Heart right ventricle (tissue), 16 donors: ENCODE measurements at regions not wholly inside any gene's neighbourhood (a gene's known extent, or its start where the extent isn't known, plus 50 kb on each side); places are given as distances from the start of the nearest gene placed in this dataset.

Source experiments
- ATAC-seq, 8 donors: fragments of 200-7000 bp; cut with Tn5 transposase; one replicate each; pipeline ENCODE4 v1.9.1; 2020; ENCODE audit warnings: mild to moderate bottlenecking in 8 of 8, moderate library complexity in 8 of 8, moderate number of reproducible peaks in 1 of 8
- DNase-seq, 2 donors: peaks; one replicate each; pipeline ENCODE4 v3.0.0-alpha.2; 2020
- H3K27ac ChIP-seq, 10 donors: fragments of 200-600 bp; sonication (generic) in 2 of 10; one replicate each; pipeline versions ENCODE4 v1.5.0 to v1.8.0; 2020 to 2022; ENCODE audit warnings: mild to moderate bottlenecking in 3 of 10
- H3K27me3 ChIP-seq, 7 donors: fragments of 200-600 bp; one replicate each; pipeline ENCODE4 v1.8.0; 2021 to 2022; ENCODE audit warnings: mild to moderate bottlenecking in 2 of 7
- H3K36me3 ChIP-seq, 9 donors: fragments of 200-600 bp; sonication (generic) in 1 of 9; one replicate each; pipeline versions ENCODE4 v1.5.0 to v1.8.0; 2020 to 2022; ENCODE audit warnings: mild to moderate bottlenecking in 2 of 9
- H3K4me1 ChIP-seq, 9 donors: fragments of 200-600 bp; sonication (generic) in 1 of 9; one replicate each; pipeline versions ENCODE4 v1.5.0 to v1.8.0; 2020 to 2022; ENCODE audit warnings: mild to moderate bottlenecking in 4 of 9
- H3K4me3 ChIP-seq, 10 donors: fragments of 200-600 bp; sonication (generic) in 2 of 10; one replicate each; pipeline versions ENCODE4 v1.5.0 to v1.8.0; 2020 to 2022; ENCODE audit warnings: mild to moderate bottlenecking in 7 of 10, moderate library complexity in 2 of 10
- H3K9me3 ChIP-seq, 11 donors: fragments of 200-600 bp in 10 of 11; sonication (generic) in 2 of 11; one replicate each; pipeline versions ENCODE4 v1.5.0 to v1.8.0; 2013 to 2022; ENCODE audit warnings: mild to moderate bottlenecking in 2 of 11, control low read depth in 1 of 11, moderate library complexity in 1 of 11
- WGBS, 2 donors: extraction: QIAGEN DNeasy Blood & Tissue Kit; methylation state at CpG; one replicate each; pipeline ENCODE4 v1.1.7; 2013; ENCODE audit warnings: inconsistent platforms in 1 of 2; 5-methylcytosine and 5-hydroxymethylcytosine counted together
- intact Hi-C, 10 donors: fragments of 100-400 bp; cut with DNase I; formaldehyde crosslinking; loops; one replicate each; pipeline versions ENCODE4 v1.11.1 to v1.14.2; 2022
- TF ChIP-seq, protein P1 (sequence below), 9 donors: fragments of 200-600 bp; sonication (generic) in 2 of 9; IDR thresholded peaks; one replicate each; pipeline versions ENCODE4 v1.5.0 to v1.8.0; 2021 to 2022; ENCODE audit warnings: antibody characterized with exemption in 9 of 9, mild to moderate bottlenecking in 5 of 9, moderate library complexity in 1 of 9
- donor health status: Arrhythmogenic right ventricular cardiomyopathy.
- donor health status: ischemic (EF 13 %, LVEDD 7.1; RV severe dilation, severe dysfunction).
- donor health status: healthy with polysubstance abuse.
- donor health status: DM: no; HTN: yes; CAD: no.
- donor health status: DM: no; HTN: no; CAD: no.
- donor health status: ischemic (EF 25% LVEDD 6.9; RV normal size, moderate dysfunction).
- donor health status: ischemic (EF 25% LVEDD 5.7; RV mildly dilated, moderate dysfunction).
- donor health status: healthy.
- donor health status: DM: yes; HTN: yes; CAD: no.
- donor health status: Ischemic cardiomyopathy.
- donor health status: ischemic (EF 35%, LVEDD 5.7; RV mildly dilated, moderate dysfunction).
- donor health status: nonischemic (EF 11% LVEDD 7.7; RV severe dilation, severe dysfunction).
- donor health status: DM: yes; HTN: yes; CAD: no.
- donor health status: PGD.
- donor health status: ischemic (EF 29% LVEDD 5.4; RV normal size, mild dysfunction).
- donor health status: nonischemic (EF 23%, LVEDD 6.1; RV moderate dilation, normal function).

DNA sequence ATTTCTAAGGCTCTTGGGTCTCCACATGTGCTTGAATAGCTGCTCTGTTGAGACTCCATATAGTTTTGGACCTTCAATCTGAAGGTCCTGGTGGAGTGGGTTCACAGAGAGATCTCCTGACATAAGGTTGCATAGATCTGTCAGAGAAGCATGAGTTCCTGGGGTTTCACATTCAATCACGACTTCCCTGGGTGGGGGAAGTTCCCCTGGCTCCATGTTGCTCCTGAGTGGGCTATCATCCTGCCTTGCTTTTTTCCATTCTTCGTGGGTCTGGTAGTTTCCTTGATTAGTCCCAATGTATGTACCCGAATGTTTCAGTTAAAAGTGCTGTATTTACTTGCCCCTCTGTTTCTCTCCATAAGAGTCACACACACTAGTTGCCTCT lies 181.8 kb downstream of the RASSF9 start:
- 83 to 84% methylated on average over 3 of the region's 3 CpGs for WGBS, 2 donors
- intact Hi-C loops: no loop called here
- H3K4me1 ChIP-seq: no peaks in the 10 kb centered on the region
- H3K27me3 ChIP-seq: no peaks in the 10 kb centered on the region
- peaks cover 0 to 32% (median 4%) of the 10 kb centered on the region in 11 donors for H3K9me3 ChIP-seq
- H3K36me3 ChIP-seq: no peaks in the 10 kb centered on the region
- no peak for DNase-seq
- H3K4me3 ChIP-seq: no peak overlapping the region
- ATAC-seq: no peak
- TF ChIP-seq, protein P1, sequence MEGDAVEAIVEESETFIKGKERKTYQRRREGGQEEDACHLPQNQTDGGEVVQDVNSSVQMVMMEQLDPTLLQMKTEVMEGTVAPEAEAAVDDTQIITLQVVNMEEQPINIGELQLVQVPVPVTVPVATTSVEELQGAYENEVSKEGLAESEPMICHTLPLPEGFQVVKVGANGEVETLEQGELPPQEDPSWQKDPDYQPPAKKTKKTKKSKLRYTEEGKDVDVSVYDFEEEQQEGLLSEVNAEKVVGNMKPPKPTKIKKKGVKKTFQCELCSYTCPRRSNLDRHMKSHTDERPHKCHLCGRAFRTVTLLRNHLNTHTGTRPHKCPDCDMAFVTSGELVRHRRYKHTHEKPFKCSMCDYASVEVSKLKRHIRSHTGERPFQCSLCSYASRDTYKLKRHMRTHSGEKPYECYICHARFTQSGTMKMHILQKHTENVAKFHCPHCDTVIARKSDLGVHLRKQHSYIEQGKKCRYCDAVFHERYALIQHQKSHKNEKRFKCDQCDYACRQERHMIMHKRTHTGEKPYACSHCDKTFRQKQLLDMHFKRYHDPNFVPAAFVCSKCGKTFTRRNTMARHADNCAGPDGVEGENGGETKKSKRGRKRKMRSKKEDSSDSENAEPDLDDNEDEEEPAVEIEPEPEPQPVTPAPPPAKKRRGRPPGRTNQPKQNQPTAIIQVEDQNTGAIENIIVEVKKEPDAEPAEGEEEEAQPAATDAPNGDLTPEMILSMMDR (IDR thresholded peaks at IDR 0.05): no peak
- no peak overlapping the region for H3K27ac ChIP-seq

- no peak for DNase-seq
- Histone ChIP-seq H3K4me3 (no peak overlapping the region), H3K4me1 (no peaks in the 10 kb centered on the region), H3K9me3 (peaks cover 0 to 24% (median 4%) of the 10 kb centered on the region in 11 donors), H3K27me3 (no peaks in the 10 kb centered on the region), H3K27ac (no peak overlapping the region), H3K36me3 (no peaks in the 10 kb centered on the region)
- WGBS, 2 donors: 93 to 94% methylated on average over 2 of the region's 2 CpGs
- intact Hi-C loops: no loop called here
- ATAC-seq: no peak
- TF ChIP-seq, protein P1 (IDR thresholded peaks at IDR 0.05): no peak
Observed at GRCh38 chr12:85656561-85656960, 179.6 kb downstream of the RASSF9 start.

- intact Hi-C loops: no loop called here
- Histone ChIP-seq H3K27ac (no peak overlapping the region), H3K9me3 (peaks cover 0 to 17% (median 0%) of the 10 kb centered on the region in 11 donors), H3K27me3 (no peaks in the 10 kb centered on the region), H3K4me3 (no peak overlapping the region), H3K4me1 (no peaks in the 10 kb centered on the region), H3K36me3 (no peaks in the 10 kb centered on the region)
- TF ChIP-seq, protein P1 (IDR thresholded peaks at IDR 0.05): no peak
- WGBS, 2 donors: 75 to 77% methylated on average over 2 of the region's 2 CpGs
- ATAC-seq (no peak), DNase-seq (no peak)
Observed at GRCh38 chr12:85657251-85657650, 179.0 kb downstream of the RASSF9 start.

DNA sequence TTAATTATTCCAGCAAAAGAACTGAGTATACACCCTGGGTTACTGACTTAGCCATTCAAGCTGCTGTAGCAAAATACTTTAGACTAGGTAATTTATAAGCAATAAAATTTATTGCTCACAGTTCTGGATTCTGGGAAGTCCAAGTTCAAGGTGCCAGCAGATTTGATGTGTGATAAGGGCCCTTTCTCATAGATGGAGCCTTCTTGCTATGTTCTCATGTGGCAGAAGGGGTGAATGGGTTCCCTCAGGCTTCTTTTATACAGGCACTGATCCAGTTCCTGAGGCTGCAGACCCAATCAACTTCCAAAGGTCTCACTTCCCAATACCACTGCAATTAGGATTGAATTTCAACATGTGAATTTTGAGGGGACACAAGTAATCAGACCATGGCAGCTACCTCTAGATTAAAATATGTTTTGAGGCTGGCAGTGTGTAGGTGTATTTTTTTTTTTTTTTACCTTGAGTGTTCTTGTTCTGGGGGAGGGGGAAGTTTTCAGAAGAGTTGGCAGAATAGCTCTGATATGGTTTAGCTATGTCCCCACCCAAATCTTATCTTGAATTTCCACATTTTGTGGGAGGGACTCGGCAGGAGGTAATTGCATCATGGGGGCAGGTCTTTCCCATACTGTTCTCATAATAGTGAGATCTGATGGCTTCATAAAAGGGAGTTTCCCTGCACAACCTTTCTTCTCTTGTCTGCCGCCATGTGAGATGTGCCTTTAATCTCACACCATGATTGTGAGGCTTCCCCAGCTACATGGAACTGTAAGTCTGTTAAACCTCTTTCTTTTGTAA lies 178.2 kb downstream of the RASSF9 start:
- no peaks in the 10 kb centered on the region for H3K27me3 ChIP-seq
- H3K9me3 ChIP-seq: peaks cover 0 to 16% (median 0%) of the 10 kb centered on the region in 11 donors
- intact Hi-C loops: no loop called here
- TF ChIP-seq, protein P1 (IDR thresholded peaks at IDR 0.05): no peak
- DNase-seq (no peak), ATAC-seq (no peak)
- H3K4me3 ChIP-seq: no peak overlapping the region
- WGBS, 2 donors: 81 to 82% methylated on average over 2 of the region's 2 CpGs
- H3K27ac ChIP-seq: no peak overlapping the region
- no peaks in the 10 kb centered on the region for H3K4me1 ChIP-seq
- no peaks in the 10 kb centered on the region for H3K36me3 ChIP-seq
